ENCODE measurements at regions not wholly inside any gene's neighbourhood (a gene's known extent, or its start where the extent isn't known, plus 50 kb on each side); places are given as distances from the start of the nearest gene placed in this dataset.

DNA sequence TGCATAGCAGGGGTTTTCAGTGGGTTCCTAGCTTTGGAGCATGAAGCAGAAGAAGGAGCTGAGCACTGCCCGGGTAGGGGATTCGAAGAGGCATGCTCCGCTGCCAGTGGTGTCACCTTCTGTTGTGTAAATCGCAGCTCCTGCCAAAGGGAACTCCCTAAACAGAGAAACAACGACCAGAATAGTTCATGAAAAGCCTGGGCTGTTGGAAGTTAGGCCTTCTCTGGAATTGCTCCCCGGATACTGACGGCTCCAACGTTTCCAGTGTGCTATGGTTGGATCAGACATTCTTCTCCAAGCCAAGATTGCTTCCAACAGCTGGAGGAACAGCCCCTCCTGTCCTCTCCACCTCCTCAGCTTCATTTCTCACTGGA, 546.0 kb upstream of the FZD8 start:
- no peak overlapping the region for H3K27ac ChIP-seq
- no peaks in the 10 kb centered on the region for H3K9me3 ChIP-seq (ENCODE audit: low read depth)
- H3K36me3 ChIP-seq = no peaks in the 10 kb centered on the region
- no peaks in the 10 kb centered on the region for H3K27me3 ChIP-seq
- H3K4me3 ChIP-seq = no peak overlapping the region
- TF ChIP-seq, protein P1, sequence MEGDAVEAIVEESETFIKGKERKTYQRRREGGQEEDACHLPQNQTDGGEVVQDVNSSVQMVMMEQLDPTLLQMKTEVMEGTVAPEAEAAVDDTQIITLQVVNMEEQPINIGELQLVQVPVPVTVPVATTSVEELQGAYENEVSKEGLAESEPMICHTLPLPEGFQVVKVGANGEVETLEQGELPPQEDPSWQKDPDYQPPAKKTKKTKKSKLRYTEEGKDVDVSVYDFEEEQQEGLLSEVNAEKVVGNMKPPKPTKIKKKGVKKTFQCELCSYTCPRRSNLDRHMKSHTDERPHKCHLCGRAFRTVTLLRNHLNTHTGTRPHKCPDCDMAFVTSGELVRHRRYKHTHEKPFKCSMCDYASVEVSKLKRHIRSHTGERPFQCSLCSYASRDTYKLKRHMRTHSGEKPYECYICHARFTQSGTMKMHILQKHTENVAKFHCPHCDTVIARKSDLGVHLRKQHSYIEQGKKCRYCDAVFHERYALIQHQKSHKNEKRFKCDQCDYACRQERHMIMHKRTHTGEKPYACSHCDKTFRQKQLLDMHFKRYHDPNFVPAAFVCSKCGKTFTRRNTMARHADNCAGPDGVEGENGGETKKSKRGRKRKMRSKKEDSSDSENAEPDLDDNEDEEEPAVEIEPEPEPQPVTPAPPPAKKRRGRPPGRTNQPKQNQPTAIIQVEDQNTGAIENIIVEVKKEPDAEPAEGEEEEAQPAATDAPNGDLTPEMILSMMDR (IDR thresholded peaks at IDR 0.05; ENCODE audit: low read depth, low read length) = no peak
- DNase-seq (ENCODE audit: low read depth in 1 of 2, low spot score in 1 of 2) = peak in 1 of 2 donors; percentile 36
- H3K4me1 ChIP-seq (ENCODE audit: low read depth) = no peaks in the 10 kb centered on the region

DNA sequence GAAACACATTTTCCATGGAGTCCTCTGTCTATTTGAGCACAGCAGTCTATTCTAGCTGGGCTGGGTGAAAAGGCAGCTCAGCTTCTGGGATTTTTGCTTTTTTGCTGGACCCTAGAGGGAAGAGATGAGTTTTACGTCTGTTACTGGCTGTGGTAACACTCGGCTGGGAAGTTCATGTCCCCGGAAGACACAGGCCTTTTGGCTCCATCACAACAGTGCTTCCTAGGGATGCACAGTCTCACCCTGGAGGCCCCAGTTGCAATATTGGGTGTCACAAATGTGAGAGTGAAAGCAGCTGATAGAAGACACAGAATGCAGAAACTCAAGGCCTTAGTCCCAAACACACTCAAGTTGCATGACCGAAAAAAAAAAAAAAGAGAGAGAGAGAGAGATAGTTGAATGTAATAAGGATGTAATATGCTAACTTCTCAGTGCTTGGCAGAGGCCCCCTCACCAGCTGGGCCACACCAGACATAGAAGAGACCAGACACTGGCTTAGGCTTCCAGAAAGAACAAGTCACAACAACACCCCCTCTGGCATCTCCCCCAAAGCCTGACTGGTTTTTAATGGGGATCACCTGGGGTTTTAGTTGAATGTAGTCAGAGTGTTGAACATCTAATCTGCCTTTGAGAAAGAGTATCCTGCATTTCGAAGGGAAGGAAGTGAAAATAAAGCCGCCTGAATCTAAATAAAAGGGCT, 545.4 kb upstream of the FZD8 start:
- Histone ChIP-seq H3K36me3 (no peaks in the 10 kb centered on the region), H3K27ac (no peak overlapping the region), H3K27me3 (no peaks in the 10 kb centered on the region), H3K4me3 (no peak overlapping the region), H3K9me3 (ENCODE audit: low read depth) (no peaks in the 10 kb centered on the region), H3K4me1 (ENCODE audit: low read depth) (no peaks in the 10 kb centered on the region)
- DNase-seq (ENCODE audit: low read depth in 1 of 2, low spot score in 1 of 2) = no peak
- TF ChIP-seq, protein P1 (IDR thresholded peaks at IDR 0.05; ENCODE audit: low read depth, low read length) = no peak

DNA sequence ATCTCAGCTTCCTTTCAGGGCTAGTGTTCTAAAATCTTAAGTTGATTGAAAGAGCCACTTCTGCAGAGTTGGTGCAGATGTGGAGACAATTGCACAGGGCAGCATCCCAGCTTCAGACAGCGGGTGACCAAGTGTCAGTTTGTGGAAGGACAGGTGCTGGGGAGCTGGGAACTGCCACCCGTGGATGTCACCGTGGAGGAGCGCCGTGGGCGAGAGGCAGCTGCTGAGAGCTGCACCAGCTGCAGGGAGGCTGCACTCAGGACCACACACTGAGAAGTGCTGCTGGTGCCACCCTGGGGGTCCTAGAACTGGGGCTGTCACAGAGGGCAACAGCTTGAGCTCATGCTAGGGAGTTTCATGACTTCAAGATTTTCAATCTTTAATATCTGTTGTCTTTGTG, 543.0 kb upstream of the FZD8 start:
- Histone ChIP-seq H3K27ac (no peak overlapping the region), H3K27me3 (no peaks in the 10 kb centered on the region), H3K4me3 (no peak overlapping the region), H3K4me1 (ENCODE audit: low read depth) (no peaks in the 10 kb centered on the region), H3K9me3 (ENCODE audit: low read depth) (no peaks in the 10 kb centered on the region), H3K36me3 (no peaks in the 10 kb centered on the region)
- TF ChIP-seq, protein P1 (IDR thresholded peaks at IDR 0.05; ENCODE audit: low read depth, low read length) = no peak
- no peak for DNase-seq (ENCODE audit: low read depth in 1 of 2, low spot score in 1 of 2)

DNA sequence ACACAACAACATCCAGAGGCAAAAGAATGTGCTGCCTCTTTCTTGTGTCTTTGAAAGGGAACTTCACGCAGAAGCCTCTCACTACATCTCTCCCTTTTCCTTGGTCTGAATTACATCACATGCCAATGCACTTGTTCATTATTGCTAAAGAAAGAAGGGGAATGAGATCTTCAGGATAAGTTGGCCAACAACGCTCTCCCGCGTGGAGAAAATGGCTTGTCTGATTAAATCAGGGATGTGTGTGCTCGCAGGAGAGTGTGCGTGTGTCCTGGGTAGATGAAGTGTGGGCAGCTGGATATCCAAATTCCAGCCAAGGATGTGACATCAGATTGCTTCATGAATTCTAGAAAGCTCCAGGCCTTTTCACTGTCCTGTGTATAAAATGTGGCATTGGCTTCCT, 541.6 kb upstream of the FZD8 start:
- Histone ChIP-seq H3K27ac (no peak overlapping the region), H3K4me3 (no peak overlapping the region), H3K9me3 (ENCODE audit: low read depth) (no peaks in the 10 kb centered on the region), H3K36me3 (no peaks in the 10 kb centered on the region), H3K4me1 (ENCODE audit: low read depth) (no peaks in the 10 kb centered on the region), H3K27me3 (no peaks in the 10 kb centered on the region)
- TF ChIP-seq, protein P1 (IDR thresholded peaks at IDR 0.05; ENCODE audit: low read depth, low read length) = no peak
- no peak for DNase-seq (ENCODE audit: low read depth in 1 of 2, low spot score in 1 of 2)

DNA sequence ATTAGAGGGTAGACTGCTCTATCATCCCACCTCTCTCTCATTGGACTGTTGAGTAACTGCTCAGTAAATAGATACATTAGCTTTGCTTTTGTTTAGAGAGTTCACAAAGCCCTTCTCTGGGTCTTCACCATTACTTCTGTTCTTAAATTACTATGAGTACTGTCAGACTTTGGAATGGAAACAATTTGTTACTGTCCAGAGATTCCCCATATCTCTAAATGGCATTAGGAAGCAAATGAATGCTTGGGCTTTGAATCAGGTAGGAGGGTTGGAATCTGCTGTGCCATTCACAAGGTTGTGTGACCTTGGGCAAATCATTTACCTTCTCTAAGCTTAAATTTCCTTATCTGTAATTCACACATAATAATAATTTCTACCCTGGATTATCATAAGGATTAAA, 541.0 kb upstream of the FZD8 start:
- no peak overlapping the region for H3K27ac ChIP-seq
- H3K4me3 ChIP-seq = no peak overlapping the region
- TF ChIP-seq, protein P1 (IDR thresholded peaks at IDR 0.05; ENCODE audit: low read depth, low read length) = no peak

More for the DNA sequence above, 541.0 kb upstream of the FZD8 start:
- H3K9me3 ChIP-seq (ENCODE audit: low read depth) = no peaks in the 10 kb centered on the region
- no peaks in the 10 kb centered on the region for H3K36me3 ChIP-seq
- no peak for DNase-seq (ENCODE audit: low read depth in 1 of 2, low spot score in 1 of 2)
- H3K4me1 ChIP-seq (ENCODE audit: low read depth) = no peaks in the 10 kb centered on the region
- no peaks in the 10 kb centered on the region for H3K27me3 ChIP-seq
